ENCODE measurements at regions not wholly inside any gene's neighbourhood (a gene's known extent, or its start where the extent isn't known, plus 50 kb on each side); places are given as distances from the start of the nearest gene placed in this dataset.

GRCh38 chr6:44679438-44680201 lies 292.1 kb downstream of the CDC5L start:
- no peak for DNase-seq (ENCODE audit: low spot score)

DNA sequence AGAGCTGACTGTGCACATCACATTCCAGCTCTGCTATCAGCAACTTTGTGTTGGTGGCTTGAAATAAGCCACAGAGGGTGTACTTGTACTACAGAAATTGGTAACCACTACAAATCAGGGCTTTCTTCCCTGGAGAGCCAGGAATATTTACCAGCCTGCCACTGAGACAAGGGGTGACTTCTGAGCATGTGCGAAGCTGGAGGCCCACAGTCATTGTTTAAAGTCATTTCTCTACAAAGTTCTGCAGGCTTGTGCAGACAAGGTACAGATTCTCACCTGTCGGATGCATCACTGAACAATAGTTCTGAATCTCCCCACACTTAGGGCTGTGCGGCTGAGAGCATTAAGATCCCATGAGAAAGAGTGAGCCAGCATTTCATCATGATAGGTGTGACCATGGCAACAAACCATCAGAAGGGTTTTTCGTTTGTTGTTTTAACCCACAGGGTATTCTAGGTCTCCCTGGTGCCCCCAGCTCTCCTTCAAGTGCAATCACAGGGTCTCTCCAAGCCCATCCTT lies 292.8 kb downstream of the CDC5L start:
- DNase-seq (ENCODE audit: low spot score), result no peak

- no peak for DNase-seq (ENCODE audit: low spot score)
Measured at GRCh38 chr6:44681761-44682160, 294.3 kb downstream of the CDC5L start.

- no peak for DNase-seq (ENCODE audit: low spot score)
Measured at GRCh38 chr6:44682280-44682679, 294.8 kb downstream of the CDC5L start.

DNA sequence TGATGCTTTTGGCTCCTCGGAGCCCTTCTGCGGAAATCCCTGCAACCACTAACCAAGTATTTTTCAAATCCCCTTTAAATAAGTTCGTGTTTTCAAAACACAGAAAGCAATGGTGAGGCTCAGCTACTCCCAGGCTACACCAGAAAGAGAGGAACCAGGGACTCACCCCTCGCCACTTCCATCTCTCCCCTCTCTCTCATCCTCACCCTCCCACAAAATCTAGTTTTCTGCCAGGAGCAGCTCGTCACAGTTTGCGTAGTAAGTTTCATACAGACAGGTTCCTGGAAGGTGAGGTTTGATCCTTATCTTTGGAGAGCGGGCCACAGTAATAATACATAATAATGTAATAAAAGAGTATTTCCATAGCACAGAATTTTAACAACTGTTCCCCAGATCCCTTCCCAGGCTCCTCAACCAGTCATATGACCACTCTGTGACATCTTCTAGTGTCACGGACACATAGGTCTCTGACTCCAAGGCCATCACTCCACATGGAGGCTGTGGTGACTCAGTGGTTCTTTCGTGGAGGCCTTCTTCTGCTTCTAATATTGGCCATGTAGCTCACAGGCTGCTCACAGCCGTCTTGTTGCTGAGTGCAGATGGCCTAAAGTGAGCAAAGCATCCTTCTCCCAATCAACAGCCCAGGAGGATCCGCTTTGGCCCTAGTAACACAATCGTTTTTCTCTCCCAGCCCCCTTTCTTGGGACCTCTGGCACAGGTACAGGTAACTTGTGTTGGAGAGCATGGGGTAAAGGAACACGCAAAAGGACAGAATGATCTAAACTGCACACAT lies 295.7 kb downstream of the CDC5L start:
- no peak for DNase-seq (ENCODE audit: low spot score)

GRCh38 chr6:44685213-44685612 lies 297.7 kb downstream of the CDC5L start:
- DNase-seq (ENCODE audit: low spot score), result no peak

DNA sequence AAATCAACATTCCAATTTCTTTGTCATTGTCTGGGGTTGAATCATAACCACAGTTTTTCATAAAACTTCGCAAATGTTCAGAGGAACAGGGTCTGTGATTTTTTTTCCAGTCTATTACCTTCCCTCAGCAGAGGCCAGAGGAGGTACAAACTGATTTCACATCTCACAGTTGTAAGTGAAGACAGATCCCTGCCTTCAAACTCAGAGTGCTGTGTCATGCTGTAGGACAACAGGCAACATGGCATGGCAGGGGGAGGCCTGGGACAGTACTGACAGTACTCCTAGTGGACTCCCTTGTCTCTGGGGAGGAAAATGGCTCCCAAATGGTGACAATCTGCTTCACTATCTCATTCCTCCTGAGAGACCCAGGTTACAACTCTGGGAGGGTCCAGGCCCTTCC lies 308.6 kb downstream of the CDC5L start:
- no peak for DNase-seq (ENCODE audit: low spot score)

DNA sequence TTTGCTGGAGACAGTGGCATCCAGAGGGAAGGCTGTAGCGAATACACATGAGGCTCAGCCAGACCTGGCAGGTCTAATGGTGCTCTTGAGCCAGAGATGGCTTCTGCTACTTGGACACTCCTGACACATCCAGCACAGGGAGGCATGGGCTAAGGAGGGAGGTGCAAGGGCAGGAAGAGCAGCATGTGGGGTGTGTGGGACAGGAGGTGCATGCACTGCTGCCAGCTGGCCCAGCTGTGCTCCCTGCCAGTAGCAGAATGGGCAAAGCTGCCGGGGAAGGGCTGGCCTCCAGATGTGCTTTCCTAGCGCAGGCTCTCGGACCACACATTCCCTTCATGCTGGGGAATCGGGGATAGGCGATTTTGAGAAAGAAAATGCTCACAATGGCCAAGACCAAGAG lies 309.2 kb downstream of the CDC5L start:
- DNase-seq (ENCODE audit: low spot score), result no peak

DNA sequence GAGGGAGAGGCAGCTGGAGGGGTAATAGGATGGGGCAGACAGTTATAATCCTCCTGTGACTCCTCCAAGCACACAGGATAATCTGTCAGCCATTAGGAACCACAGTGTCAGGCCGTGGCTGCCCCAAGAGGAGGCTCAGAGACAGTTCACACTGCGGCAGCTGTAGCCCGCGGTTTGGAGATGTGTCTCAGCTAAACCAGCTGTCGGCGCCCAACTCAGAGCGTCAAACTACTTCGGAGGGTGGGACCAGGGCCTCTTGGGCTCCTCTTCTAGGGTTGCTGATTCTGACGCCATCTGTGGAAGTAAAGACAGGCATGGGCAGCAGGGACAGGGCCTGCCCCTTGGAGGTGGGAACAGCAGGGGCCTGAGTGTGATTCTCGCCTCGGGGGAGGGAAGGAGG lies 309.8 kb downstream of the CDC5L start:
- no peak for DNase-seq (ENCODE audit: low spot score)

DNA sequence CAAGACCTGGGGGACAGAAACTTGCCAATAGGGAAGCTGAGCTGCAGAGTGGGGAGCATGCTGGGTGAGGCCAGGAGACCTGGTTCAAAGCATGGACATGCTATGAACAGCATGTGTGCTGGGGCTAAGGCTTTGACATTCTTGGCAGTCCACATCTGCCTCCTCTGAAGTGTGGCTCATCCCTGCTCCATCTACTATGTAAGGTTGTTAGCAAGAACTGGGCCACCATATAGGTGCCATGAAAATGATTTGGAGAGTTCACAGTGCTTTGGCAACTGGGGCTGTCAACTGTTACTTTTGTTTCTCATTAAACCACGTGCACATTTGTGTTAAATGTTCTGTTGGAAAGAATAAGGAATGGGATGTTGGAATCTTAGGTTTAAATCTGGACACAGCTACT lies 311.1 kb downstream of the CDC5L start:
- no peak for DNase-seq (ENCODE audit: low spot score)

DNA sequence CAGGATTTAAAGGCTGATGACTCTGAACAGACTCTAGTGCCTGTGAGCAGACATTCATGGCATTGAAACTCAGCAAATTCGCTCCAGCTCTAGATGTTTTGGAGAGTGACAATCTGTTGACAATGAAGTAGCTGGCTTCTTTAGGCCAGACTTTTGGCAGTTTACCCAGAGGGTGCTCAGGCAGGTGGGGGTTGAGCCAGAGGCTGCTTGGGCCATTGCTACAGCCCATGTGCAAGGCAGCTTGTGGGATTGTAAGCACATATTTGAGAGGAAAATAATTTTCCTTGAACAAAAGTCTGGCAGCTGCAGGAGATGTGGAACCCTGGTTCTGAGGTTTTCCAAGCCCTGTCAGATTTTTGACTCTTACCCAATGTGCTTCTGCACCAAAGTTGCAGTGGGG lies 311.6 kb downstream of the CDC5L start:
- DNase-seq (ENCODE audit: low spot score), result no peak

GRCh38 chr6:44699851-44700250 lies 312.3 kb downstream of the CDC5L start:
- DNase-seq (ENCODE audit: low spot score), result no peak

DNA sequence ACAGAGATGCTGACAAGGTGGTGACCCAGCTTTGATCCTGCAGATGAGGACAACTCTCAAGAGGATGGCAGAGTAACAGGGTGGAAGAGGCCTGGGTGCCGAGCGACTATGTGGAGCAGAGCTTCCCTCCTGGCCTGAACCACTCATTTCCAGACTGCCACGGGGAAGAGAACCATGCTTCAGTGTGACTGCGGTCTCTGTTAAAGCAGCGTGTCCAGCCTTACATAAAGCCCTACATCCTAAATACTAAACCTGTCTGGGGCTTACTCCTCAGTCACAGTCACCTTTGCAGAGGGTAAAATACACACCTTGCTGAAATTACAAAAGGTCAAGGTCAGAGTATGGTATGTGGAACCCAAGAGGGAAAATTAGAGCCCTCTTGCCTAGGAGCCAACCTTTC lies 312.9 kb downstream of the CDC5L start:
- DNase-seq (ENCODE audit: low spot score), result no peak

- no peak for DNase-seq (ENCODE audit: low spot score)
Measured at GRCh38 chr6:44701038-44701636, 313.6 kb downstream of the CDC5L start.

- no peak for DNase-seq (ENCODE audit: low spot score)
Measured at GRCh38 chr6:44701637-44702101, 314.2 kb downstream of the CDC5L start.

DNA sequence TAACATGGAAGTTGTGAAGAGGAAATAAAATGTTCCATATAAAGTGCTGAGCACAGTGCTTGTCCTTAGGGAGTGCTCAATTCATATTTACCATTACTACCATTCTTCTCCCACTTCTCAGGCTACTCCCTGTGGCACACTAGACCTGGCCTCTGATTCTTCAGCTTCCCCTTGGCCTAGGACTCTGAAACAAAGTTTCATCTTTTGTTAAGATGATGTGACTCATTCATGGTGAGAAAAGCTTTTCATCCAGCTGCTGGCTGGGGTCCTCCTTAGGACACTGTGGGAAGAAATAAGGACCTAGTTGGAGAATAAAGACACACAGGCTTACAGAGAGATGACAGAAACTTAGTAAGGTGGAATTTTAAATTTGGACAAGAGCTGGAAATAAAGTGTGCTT lies 314.8 kb downstream of the CDC5L start:
- DNase-seq (ENCODE audit: low spot score), result no peak

GRCh38 chr6:44704240-44705150 lies 317.0 kb downstream of the CDC5L start:
- DNase-seq (ENCODE audit: low spot score), result no peak

- DNase-seq (ENCODE audit: low spot score), result no peak
Measured at GRCh38 chr6:44705596-44705995, 318.1 kb downstream of the CDC5L start.

- no peak for DNase-seq (ENCODE audit: low spot score)
Measured at GRCh38 chr6:44706011-44706410, 318.5 kb downstream of the CDC5L start.

- DNase-seq (ENCODE audit: low spot score), result no peak
Measured at GRCh38 chr6:44708208-44708607, 320.7 kb downstream of the CDC5L start.

DNA sequence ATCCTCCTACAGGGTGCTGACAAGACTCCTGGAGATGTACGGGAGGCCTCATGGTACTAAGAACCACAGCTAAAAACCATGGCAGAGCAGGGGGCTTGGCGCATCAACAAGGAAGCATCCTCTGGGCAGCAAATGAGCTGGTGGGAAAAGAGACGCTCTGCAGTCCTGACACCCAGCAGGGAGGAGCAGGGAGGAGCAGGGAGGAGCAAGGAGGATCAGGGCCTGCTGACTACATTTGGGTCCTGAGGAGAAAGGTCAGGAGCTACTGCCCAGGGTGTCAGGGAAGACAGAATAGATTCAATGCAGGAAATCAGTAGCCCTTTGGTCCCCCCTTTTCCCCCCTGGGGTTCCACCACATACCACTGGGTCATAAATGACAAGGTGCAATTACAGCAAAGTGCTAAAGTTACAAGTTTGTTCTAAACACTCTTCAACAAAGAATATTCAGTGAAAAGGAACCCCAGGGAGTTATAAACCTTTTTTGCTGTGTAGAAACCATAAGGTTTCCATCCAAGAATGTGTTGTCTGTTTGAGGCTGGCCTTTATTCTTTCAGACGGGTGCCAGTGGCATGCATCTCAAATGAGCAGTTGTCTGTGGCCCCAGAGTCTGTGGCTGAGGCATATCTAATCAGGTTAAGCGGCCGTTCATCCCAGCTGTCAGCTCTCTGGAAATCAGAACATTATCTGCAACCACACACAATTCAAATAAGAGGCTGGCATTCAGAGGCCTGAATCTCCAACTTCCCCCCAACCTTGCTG lies 325.0 kb downstream of the CDC5L start:
- no peak for DNase-seq (ENCODE audit: low spot score)
